Ammon's horn (tissue), 1 donor: ENCODE measurements at regions not wholly inside any gene's neighbourhood (a gene's known extent, or its start where the extent isn't known, plus 50 kb on each side); places are given as distances from the start of the nearest gene placed in this dataset.

ENCODE experiments used
- DNase-seq: peaks from one replicate; pipeline ENCODE4 v3.0.0-alpha.2; 2016; ENCODE audit warnings: low spot score

GRCh38 chr7:3234851-3235250, 66.2 kb upstream of the SDK1 start:
- no peak for DNase-seq

GRCh38 chr7:3235322-3235721, 65.7 kb upstream of the SDK1 start:
- DNase-seq: no peak

- no peak for DNase-seq
Observed at GRCh38 chr7:3236268-3236667, 64.8 kb upstream of the SDK1 start.

DNA sequence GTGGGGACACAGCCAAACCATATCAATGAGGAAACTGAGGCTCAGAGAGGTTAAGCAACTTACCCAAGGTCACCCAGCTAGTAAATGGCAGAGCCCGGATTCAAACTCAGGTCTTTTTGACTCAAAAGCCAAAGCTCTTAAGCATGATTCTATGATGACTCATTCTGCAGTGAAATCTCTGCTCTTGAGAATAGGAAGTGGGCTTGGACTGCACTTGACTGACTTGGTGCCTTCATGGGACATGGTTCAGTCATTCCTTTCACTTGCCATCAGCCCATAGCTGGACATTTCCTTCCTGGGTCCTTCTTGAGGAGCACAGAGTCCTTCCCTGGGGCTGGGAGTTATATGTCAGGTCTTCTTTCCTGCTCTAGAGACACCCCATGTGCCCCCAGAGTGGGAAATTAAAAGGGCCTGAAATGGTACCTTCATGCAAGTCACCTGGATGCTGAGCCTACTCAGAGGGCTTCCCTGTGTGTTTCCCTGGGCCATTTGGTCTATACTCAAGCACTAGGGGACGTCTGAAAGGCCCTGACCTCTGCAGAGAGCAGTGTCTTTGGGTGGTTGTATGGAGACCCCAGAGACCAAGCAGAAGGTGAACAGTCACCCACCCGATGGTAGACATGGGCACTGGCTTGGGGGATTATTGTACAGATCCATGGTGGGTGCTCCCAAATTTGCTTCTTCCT, 62.4 kb upstream of the SDK1 start:
- DNase-seq: no peak

DNA sequence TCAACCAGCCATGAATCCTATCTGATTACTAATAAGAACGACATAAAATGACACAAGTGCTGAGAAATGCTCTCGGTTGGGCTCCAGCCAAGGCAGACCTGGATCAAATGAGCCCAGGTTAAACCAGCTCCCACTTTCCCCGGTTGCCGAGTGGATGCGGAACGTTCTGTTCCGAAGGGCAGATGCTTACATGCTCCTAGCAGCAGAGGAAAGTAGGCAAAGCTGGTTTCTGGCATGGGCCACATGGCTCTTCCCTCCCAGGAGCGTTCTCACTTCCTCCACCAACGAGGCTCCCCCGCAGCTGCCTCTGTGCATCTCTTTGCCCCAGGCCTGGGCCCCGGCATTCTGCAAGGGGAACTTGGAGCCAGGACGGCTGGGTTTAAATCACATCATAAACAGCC, 61.8 kb upstream of the SDK1 start:
- peak; percentile 78 for DNase-seq

DNA sequence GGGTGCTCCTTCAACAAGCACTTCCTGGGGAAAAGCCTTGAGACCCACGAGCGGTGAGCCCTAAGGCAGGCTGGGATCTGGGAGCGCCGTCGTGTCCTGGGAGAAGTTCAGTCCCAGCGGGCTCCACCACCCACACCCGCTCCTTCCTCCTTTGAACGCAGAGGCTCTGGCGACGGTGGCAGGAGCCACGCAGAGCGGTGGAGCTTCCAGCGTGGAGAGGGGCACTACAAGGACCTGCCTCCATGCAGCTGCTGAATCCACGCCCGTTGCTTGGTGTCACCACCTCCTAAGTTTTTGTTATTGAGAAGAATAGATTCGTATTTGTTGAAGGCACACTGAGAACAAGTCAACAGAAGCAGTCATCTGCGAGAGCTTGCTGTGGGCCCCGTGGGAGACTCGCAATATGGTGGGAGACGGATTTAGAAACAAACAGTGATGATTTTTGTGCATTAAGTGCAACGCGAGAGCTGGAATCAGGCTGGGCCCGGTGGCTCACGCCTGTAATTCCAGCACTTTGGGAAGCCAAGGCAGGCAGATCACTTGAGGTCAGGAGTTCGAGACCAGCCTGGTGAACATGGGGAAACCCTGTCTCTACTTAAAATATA, 60.1 kb upstream of the SDK1 start:
- DNase-seq: peak; percentile 40

- no peak for DNase-seq
Observed at GRCh38 chr7:3241686-3242258, 59.3 kb upstream of the SDK1 start.

GRCh38 chr7:3242398-3242972, 58.6 kb upstream of the SDK1 start:
- DNase-seq: no peak

DNA sequence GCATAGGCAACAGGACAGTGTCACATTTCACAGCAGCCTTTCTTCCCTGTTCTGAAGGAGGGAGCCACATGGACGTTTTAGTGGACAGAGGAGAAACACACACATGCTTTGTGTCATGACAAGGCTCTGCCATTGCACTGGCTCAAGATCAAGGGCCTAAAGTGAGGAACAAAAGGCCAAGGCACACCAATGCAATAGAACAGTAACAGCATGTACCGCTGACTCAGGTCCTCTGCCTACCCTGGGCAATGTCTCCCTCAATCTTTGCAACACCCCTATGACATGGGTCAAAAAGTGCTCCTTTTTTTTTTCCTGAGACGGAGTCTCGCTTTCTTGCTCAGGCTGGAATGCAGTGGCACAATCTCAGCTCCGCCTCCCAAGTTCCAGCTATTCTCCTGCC, 57.8 kb upstream of the SDK1 start:
- DNase-seq: no peak

DNA sequence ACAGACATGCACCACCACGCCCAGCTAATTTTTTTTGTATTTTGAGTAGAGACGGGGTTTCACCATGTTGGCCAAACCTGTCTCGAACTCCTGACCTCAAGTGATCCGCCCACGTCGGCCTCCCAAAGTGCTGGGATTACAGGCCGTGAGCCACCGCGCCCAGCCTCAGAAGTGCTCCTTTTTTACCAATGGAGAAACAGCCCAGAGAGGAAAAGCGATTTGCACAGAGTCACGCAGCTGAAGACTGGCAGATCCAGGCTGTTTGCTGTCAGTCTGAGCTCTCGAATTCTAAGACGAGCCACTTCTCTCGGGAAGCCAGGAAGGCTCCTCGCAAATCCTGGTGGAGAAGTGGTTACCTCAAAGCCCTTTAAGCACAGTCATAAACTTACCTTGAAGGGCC, 57.4 kb upstream of the SDK1 start:
- no peak for DNase-seq

- no peak for DNase-seq
Observed at GRCh38 chr7:3244241-3244814, 56.7 kb upstream of the SDK1 start.

GRCh38 chr7:3245077-3245476, 56.0 kb upstream of the SDK1 start:
- no peak for DNase-seq

DNA sequence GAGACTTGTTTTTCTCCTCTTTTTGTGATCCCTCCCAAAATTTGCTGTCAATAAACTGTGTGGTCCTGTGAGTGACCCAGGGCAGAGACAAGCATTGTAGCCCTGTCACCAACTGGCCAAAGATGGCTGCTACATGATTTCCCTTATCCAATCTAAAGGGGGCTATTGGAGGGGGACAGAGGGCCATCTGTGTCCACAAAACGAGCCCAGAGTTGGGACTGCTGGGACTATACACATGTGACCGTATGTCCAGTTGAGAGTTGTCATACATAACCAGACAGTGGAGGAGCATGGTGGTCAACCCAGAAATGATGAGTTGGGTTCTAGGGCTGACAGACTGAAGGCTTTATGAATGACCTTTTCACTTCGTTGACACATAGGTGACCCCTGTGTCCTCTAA, 55.3 kb upstream of the SDK1 start:
- no peak for DNase-seq

- DNase-seq: no peak
Observed at GRCh38 chr7:3246127-3246526, 54.9 kb upstream of the SDK1 start.

GRCh38 chr7:3246651-3247050, 54.4 kb upstream of the SDK1 start:
- no peak for DNase-seq

DNA sequence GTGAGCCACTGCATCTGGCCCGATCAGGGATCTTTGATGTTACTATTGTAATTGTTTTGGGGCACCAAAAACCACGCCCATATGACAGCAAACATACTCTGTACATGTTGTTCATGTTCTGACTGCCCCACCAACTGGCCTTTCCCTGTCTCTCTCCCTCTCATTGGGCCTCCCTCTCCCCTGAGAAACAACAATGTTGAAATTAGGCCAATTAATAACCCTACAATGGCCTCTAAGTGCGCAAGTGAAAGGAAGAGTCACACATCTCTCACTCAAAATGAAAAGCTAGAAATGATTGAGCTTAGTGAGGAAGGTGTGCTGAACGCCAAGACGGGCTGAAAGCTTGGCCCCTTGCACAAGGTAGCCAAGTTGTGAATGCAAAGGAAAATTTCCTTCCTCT, 50.3 kb upstream of the SDK1 start:
- DNase-seq: no peak
